GM23338 (cell line): ENCODE measurements at regions not wholly inside any gene's neighbourhood (a gene's known extent, or its start where the extent isn't known, plus 50 kb on each side); places are given as distances from the start of the nearest gene placed in this dataset.

ENCODE experiments used
- ATAC-seq: fragments of 200-7000 bp; cut with Tn5 transposase; 3 replicates; pipeline ENCODE4 v1.9.1; 2020
- DNase-seq: peaks from one replicate; pipeline ENCODE4 v3.0.0-alpha.2; 2015; ENCODE audit warnings: low spot score
- H2AFZ ChIP-seq: fragments of 200-600 bp; sonication (generic); 2 replicates; pipeline ENCODE4 v1.8.0; 2016; ENCODE audit warnings: antibody characterized with exemption, mild to moderate bottlenecking, moderate library complexity
- H3F3A ChIP-seq: fragments of 200-600 bp; sonication (generic); replicated peaks from 2 replicates; pipeline ENCODE4 v1.8.0; 2017; ENCODE audit warnings: antibody characterized with exemption, mixed run types, low read depth
- H3K27ac ChIP-seq: fragments of 200-600 bp; sonication (generic); 2 replicates; pipeline ENCODE4 v1.6.1; 2016; ENCODE audit warnings: low read depth
- H3K27me3 ChIP-seq: fragments of 200-600 bp; sonication (generic); 2 replicates; pipeline ENCODE4 v1.8.0; 2016; ENCODE audit warnings: mild to moderate bottlenecking, mixed run types, moderate library complexity; ENCODE audit not compliant: insufficient read depth
- H3K36me3 ChIP-seq: fragments of 200-600 bp; sonication (generic); 2 replicates; pipeline ENCODE4 v1.8.0; 2016; ENCODE audit warnings: mild to moderate bottlenecking; ENCODE audit not compliant: insufficient read depth
- H3K4me1 ChIP-seq: fragments of 200-600 bp; sonication (generic); 2 replicates; pipeline ENCODE4 v1.8.0; 2016; ENCODE audit warnings: mild to moderate bottlenecking, moderate library complexity; ENCODE audit not compliant: insufficient read depth
- H3K4me2 ChIP-seq: fragments of 200-600 bp; sonication (generic); 2 replicates; pipeline ENCODE4 v1.7.1; 2017; ENCODE audit warnings: mixed run types
- H3K4me3 ChIP-seq: fragments of 200-600 bp; sonication (generic); 2 replicates; pipeline ENCODE4 v1.6.1; 2016; ENCODE audit warnings: mixed run types
- H3K79me2 ChIP-seq: fragments of 200-600 bp; sonication (generic); replicated peaks from 2 replicates; pipeline ENCODE4 v1.8.0; 2017; ENCODE audit warnings: mild to moderate bottlenecking; ENCODE audit not compliant: insufficient read depth
- H3K9me2 ChIP-seq: fragments of 200-600 bp; sonication (generic); 2 replicates; pipeline ENCODE4 v1.8.0; 2017; ENCODE audit not compliant: insufficient read depth
- H4K20me1 ChIP-seq: fragments of 200-600 bp; sonication (generic); replicated peaks from 2 replicates; pipeline ENCODE4 v1.8.0; 2017; ENCODE audit warnings: mild to moderate bottlenecking; ENCODE audit not compliant: insufficient read depth
- H3K27ac Mint-ChIP-seq: 2 replicates; pipeline ENCODE4 v1.8.0; 2020; ENCODE audit warnings: inconsistent platforms, mild to moderate bottlenecking, moderate library complexity, mixed read lengths
- H3K27me3 Mint-ChIP-seq: 3 replicates; pipeline ENCODE4 v1.8.0; 2022; ENCODE audit warnings: low read depth, mild to moderate bottlenecking, moderate library complexity, mixed read lengths, inconsistent platforms; ENCODE audit not compliant: insufficient read depth, poor library complexity
- H3K36me3 Mint-ChIP-seq: 3 replicates; pipeline ENCODE4 v1.8.0; 2021; ENCODE audit warnings: low read depth, mild to moderate bottlenecking, inconsistent platforms, moderate library complexity, mixed read lengths
- H3K4me1 Mint-ChIP-seq: 3 replicates; pipeline ENCODE4 v1.8.0; 2020; ENCODE audit warnings: mild to moderate bottlenecking, inconsistent platforms, mixed read lengths
- H3K4me3 Mint-ChIP-seq: 3 replicates; pipeline ENCODE4 v1.8.0; 2021; ENCODE audit warnings: moderate library complexity, mild to moderate bottlenecking, inconsistent platforms, mixed read lengths
- H3K9me3 Mint-ChIP-seq: 3 replicates; pipeline ENCODE4 v1.8.0; 2020; ENCODE audit warnings: moderate library complexity, mild to moderate bottlenecking, inconsistent platforms, mixed read lengths
- CREB1 ChIP-seq: fragments of 250-450 bp; sonication (Bioruptor Pico); IDR thresholded peaks from 2 replicates; pipeline ENCODE4 v1.5.0; 2020; ENCODE audit warnings: low read depth, mild to moderate bottlenecking, moderate library complexity
- EZH2 ChIP-seq: fragments of 200-600 bp; sonication (generic); IDR thresholded peaks from one replicate; pipeline ENCODE4 v1.8.0; 2017; ENCODE audit warnings: antibody characterized with exemption, mild to moderate bottlenecking, low read depth; ENCODE audit not compliant: unreplicated experiment
- EZH2phosphoT487 ChIP-seq: fragments of 200-600 bp; sonication (generic); IDR thresholded peaks from one replicate; pipeline ENCODE4 v1.8.1; 2018; ENCODE audit warnings: antibody characterized with exemption; ENCODE audit not compliant: unreplicated experiment
- JUNB ChIP-seq: IDR thresholded peaks from one replicate; pipeline ENCODE4 v1.6.1; 2016; ENCODE audit warnings: antibody characterized with exemption; ENCODE audit not compliant: unreplicated experiment
- NANOG ChIP-seq: IDR thresholded peaks from 2 replicates; pipeline ENCODE4 v1.6.1; 2016; ENCODE audit warnings: antibody characterized with exemption, borderline replicate concordance
- POLR2AphosphoS5 ChIP-seq: IDR thresholded peaks from 2 replicates; pipeline ENCODE4 v1.6.1; 2016; ENCODE audit warnings: antibody characterized with exemption, low read depth
- REST ChIP-seq: IDR thresholded peaks from one replicate; pipeline ENCODE4 v1.6.1; 2018; ENCODE audit warnings: antibody characterized with exemption; ENCODE audit not compliant: unreplicated experiment
- STAT1 ChIP-seq: IDR thresholded peaks from one replicate; pipeline ENCODE4 v1.6.1; 2016; ENCODE audit warnings: antibody characterized with exemption; ENCODE audit not compliant: unreplicated experiment
- ZNF114 ChIP-seq: fragments of 250-450 bp; sonication (Bioruptor Pico); IDR thresholded peaks from 2 replicates; pipeline ENCODE4 v1.5.0; 2020; ENCODE audit warnings: mild to moderate bottlenecking, moderate library complexity
- ZNF331 ChIP-seq: fragments of 250-450 bp; sonication (Bioruptor Pico); IDR thresholded peaks from 2 replicates; pipeline ENCODE4 v1.5.0; 2020; ENCODE audit warnings: low read depth, mild to moderate bottlenecking, moderate library complexity
- ZNF462 ChIP-seq: fragments of 250-450 bp; sonication (Bioruptor Pico); IDR thresholded peaks from 2 replicates; pipeline ENCODE4 v1.5.0; 2020; ENCODE audit warnings: mild to moderate bottlenecking, moderate library complexity
- TF ChIP-seq, protein P1 (sequence below): IDR thresholded peaks from 2 replicates; pipeline ENCODE4 v1.6.1; 2016; ENCODE audit warnings: antibody characterized with exemption
- TF ChIP-seq, protein P2 (sequence below), 2 experiments: fragments of 200-600 bp in 1 of 2; sonication (generic) in 1 of 2; conservative IDR thresholded peaks; 2 replicates each; pipeline versions ENCODE4 v1.5.1 to v1.6.1; 2016 to 2017; ENCODE audit warnings: antibody characterized with exemption in 2 of 2, low read depth in 2 of 2, mild to moderate bottlenecking in 2 of 2, moderate library complexity in 1 of 2

- Histone ChIP-seq H3K4me2 (no peak overlapping the region), H3K4me1 (no peaks in the 10 kb centered on the region), H3K79me2 (no peaks in the 10 kb centered on the region), H3K27me3 (no peaks in the 10 kb centered on the region), H3K36me3 (no peaks in the 10 kb centered on the region), H3K27ac (no peak overlapping the region), H2AFZ (no peak overlapping the region), H3K9me2 (no peaks in the 10 kb centered on the region), H4K20me1 (no peaks in the 10 kb centered on the region), H3F3A (no peaks in the 10 kb centered on the region), H3K4me3 (no peak overlapping the region)
- Mint-ChIP-seq H3K27me3 (peaks cover 9% of the 10 kb centered on the region), H3K27ac (no peak overlapping the region), H3K4me1 (peaks cover under 1% of the 10 kb centered on the region), H3K36me3 (no peaks in the 10 kb centered on the region), H3K4me3 (no peak overlapping the region), H3K9me3 (peaks cover 2% of the 10 kb centered on the region; the same call in 1 of the 3 replicates)
- TF ChIP-seq, protein P1, sequence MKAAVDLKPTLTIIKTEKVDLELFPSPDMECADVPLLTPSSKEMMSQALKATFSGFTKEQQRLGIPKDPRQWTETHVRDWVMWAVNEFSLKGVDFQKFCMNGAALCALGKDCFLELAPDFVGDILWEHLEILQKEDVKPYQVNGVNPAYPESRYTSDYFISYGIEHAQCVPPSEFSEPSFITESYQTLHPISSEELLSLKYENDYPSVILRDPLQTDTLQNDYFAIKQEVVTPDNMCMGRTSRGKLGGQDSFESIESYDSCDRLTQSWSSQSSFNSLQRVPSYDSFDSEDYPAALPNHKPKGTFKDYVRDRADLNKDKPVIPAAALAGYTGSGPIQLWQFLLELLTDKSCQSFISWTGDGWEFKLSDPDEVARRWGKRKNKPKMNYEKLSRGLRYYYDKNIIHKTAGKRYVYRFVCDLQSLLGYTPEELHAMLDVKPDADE, result no peak
- TF ChIP-seq, protein P2, sequence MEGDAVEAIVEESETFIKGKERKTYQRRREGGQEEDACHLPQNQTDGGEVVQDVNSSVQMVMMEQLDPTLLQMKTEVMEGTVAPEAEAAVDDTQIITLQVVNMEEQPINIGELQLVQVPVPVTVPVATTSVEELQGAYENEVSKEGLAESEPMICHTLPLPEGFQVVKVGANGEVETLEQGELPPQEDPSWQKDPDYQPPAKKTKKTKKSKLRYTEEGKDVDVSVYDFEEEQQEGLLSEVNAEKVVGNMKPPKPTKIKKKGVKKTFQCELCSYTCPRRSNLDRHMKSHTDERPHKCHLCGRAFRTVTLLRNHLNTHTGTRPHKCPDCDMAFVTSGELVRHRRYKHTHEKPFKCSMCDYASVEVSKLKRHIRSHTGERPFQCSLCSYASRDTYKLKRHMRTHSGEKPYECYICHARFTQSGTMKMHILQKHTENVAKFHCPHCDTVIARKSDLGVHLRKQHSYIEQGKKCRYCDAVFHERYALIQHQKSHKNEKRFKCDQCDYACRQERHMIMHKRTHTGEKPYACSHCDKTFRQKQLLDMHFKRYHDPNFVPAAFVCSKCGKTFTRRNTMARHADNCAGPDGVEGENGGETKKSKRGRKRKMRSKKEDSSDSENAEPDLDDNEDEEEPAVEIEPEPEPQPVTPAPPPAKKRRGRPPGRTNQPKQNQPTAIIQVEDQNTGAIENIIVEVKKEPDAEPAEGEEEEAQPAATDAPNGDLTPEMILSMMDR (conservative IDR thresholded peaks at IDR 0.05; ENCODE audit: low read depth in 2 of 2), result no peak
- no peak for TF ChIP-seq ZNF331 (CRISPR knock-in tag)
- TF ChIP-seq EZH2phosphoT487, result no peak
- no peak for TF ChIP-seq REST
- no peak for TF ChIP-seq STAT1
- no peak for TF ChIP-seq JUNB
- TF ChIP-seq POLR2AphosphoS5, result no peak
- TF ChIP-seq ZNF462, result no peak
- no peak for TF ChIP-seq CREB1 (CRISPR knock-in tag)
- no peak for TF ChIP-seq ZNF114
- no peak for TF ChIP-seq EZH2
- no peak for TF ChIP-seq NANOG
- ATAC-seq, result no peak
- DNase-seq, result no peak
Measured at GRCh38 chr10:70980687-70981086, 92.3 kb upstream of the PCBD1 start.
